ENCODE measurements at regions not wholly inside any gene's neighbourhood (a gene's known extent, or its start where the extent isn't known, plus 50 kb on each side); places are given as distances from the start of the nearest gene placed in this dataset.

- TF ChIP-seq JUND (IDR thresholded peaks at IDR 0.05; ENCODE audit: low read depth): no peak
- in situ Hi-C loops (cut with HindIII; ENCODE audit: low pct_unique_long_range_greater_than_20kb, low sequenced_read_pairs): no loop called here
- no peak for DNase-seq (ENCODE audit: low read depth in 1 of 2, low spot score in 1 of 2)
These were observed 191.1 kb upstream of the IRX3 start for GRCh38 chr16:54477714-54478113.

GRCh38 chr16:54475019-54475601, 188.5 kb upstream of the IRX3 start:
- DNase-seq (ENCODE audit: low read depth in 1 of 2, low spot score in 1 of 2): no peak
- in situ Hi-C loops (cut with HindIII; ENCODE audit: low pct_unique_long_range_greater_than_20kb, low sequenced_read_pairs): no loop called here

GRCh38 chr16:54473226-54473993, 186.8 kb upstream of the IRX3 start:
- in situ Hi-C loops (cut with HindIII; ENCODE audit: low pct_unique_long_range_greater_than_20kb, low sequenced_read_pairs): no loop called here

More at GRCh38 chr16:54475019-54475601, 188.5 kb upstream of the IRX3 start:
- no peak for TF ChIP-seq JUND (IDR thresholded peaks at IDR 0.05; ENCODE audit: low read depth)

GRCh38 chr16:54467398-54467797, 180.8 kb upstream of the IRX3 start:
- in situ Hi-C loops (cut with HindIII; ENCODE audit: low pct_unique_long_range_greater_than_20kb, low sequenced_read_pairs): no loop called here
- no peak for TF ChIP-seq JUND (IDR thresholded peaks at IDR 0.05; ENCODE audit: low read depth)
- no peak for DNase-seq (ENCODE audit: low read depth in 1 of 2, low spot score in 1 of 2)

More at GRCh38 chr16:54473226-54473993, 186.8 kb upstream of the IRX3 start:
- DNase-seq (ENCODE audit: low read depth in 1 of 2, low spot score in 1 of 2): no peak
- TF ChIP-seq JUND (IDR thresholded peaks at IDR 0.05; ENCODE audit: low read depth): no peak

GRCh38 chr16:54466233-54466632, 179.6 kb upstream of the IRX3 start:
- TF ChIP-seq JUND (IDR thresholded peaks at IDR 0.05; ENCODE audit: low read depth): no peak
- in situ Hi-C loops (cut with HindIII; ENCODE audit: low pct_unique_long_range_greater_than_20kb, low sequenced_read_pairs): no loop called here
- no peak for DNase-seq (ENCODE audit: low read depth in 1 of 2, low spot score in 1 of 2)

- DNase-seq (ENCODE audit: low read depth in 1 of 2, low spot score in 1 of 2): no peak
- TF ChIP-seq JUND (IDR thresholded peaks at IDR 0.05; ENCODE audit: low read depth): no peak
- in situ Hi-C loops (cut with HindIII; ENCODE audit: low pct_unique_long_range_greater_than_20kb, low sequenced_read_pairs): no loop called here
These were observed 178.5 kb upstream of the IRX3 start for GRCh38 chr16:54465063-54465462.

GRCh38 chr16:54462771-54463170, 176.2 kb upstream of the IRX3 start:
- no peak for TF ChIP-seq JUND (IDR thresholded peaks at IDR 0.05; ENCODE audit: low read depth)
- in situ Hi-C loops (cut with HindIII; ENCODE audit: low pct_unique_long_range_greater_than_20kb, low sequenced_read_pairs): no loop called here
- DNase-seq (ENCODE audit: low read depth in 1 of 2, low spot score in 1 of 2): no peak

GRCh38 chr16:54462151-54462651, 175.6 kb upstream of the IRX3 start:
- TF ChIP-seq JUND (IDR thresholded peaks at IDR 0.05; ENCODE audit: low read depth): no peak
- DNase-seq (ENCODE audit: low read depth in 1 of 2, low spot score in 1 of 2): no peak
- in situ Hi-C loops (cut with HindIII; ENCODE audit: low pct_unique_long_range_greater_than_20kb, low sequenced_read_pairs): no loop called here

GRCh38 chr16:54460263-54460860, 173.8 kb upstream of the IRX3 start:
- no peak for TF ChIP-seq JUND (IDR thresholded peaks at IDR 0.05; ENCODE audit: low read depth)
- DNase-seq (ENCODE audit: low read depth in 1 of 2, low spot score in 1 of 2): no peak
- in situ Hi-C loops (cut with HindIII; ENCODE audit: low pct_unique_long_range_greater_than_20kb, low sequenced_read_pairs): no loop called here

- in situ Hi-C loops (cut with HindIII; ENCODE audit: low pct_unique_long_range_greater_than_20kb, low sequenced_read_pairs): no loop called here
- TF ChIP-seq JUND (IDR thresholded peaks at IDR 0.05; ENCODE audit: low read depth): no peak
- DNase-seq (ENCODE audit: low read depth in 1 of 2, low spot score in 1 of 2): no peak
These were observed 173.1 kb upstream of the IRX3 start for GRCh38 chr16:54459509-54460262.

- TF ChIP-seq JUND (IDR thresholded peaks at IDR 0.05; ENCODE audit: low read depth): no peak
- in situ Hi-C loops (cut with HindIII; ENCODE audit: low pct_unique_long_range_greater_than_20kb, low sequenced_read_pairs): no loop called here
These were observed 172.3 kb upstream of the IRX3 start for GRCh38 chr16:54458923-54459322.

GRCh38 chr16:54456291-54456690, 169.7 kb upstream of the IRX3 start:
- no peak for TF ChIP-seq JUND (IDR thresholded peaks at IDR 0.05; ENCODE audit: low read depth)
- DNase-seq (ENCODE audit: low read depth in 1 of 2, low spot score in 1 of 2): no peak
- in situ Hi-C loops (cut with HindIII; ENCODE audit: low pct_unique_long_range_greater_than_20kb, low sequenced_read_pairs): no loop called here

More at GRCh38 chr16:54458923-54459322, 172.3 kb upstream of the IRX3 start:
- DNase-seq (ENCODE audit: low read depth in 1 of 2, low spot score in 1 of 2): no peak

Measured in T47D (cell line).